WTC11 (cell line): ENCODE measurements at regions not wholly inside any gene's neighbourhood (a gene's known extent, or its start where the extent isn't known, plus 50 kb on each side); places are given as distances from the start of the nearest gene placed in this dataset.

Experiments used
- AFF4 ChIP-seq: sonication (generic); formaldehyde crosslinking; IDR thresholded peaks from 2 replicates; pipeline ENCODE4 v1.8.1; 2023; ENCODE audit warnings: mild to moderate bottlenecking, missing genetic modification reagents, borderline replicate concordance
- ATF2 ChIP-seq: sonication (generic); formaldehyde crosslinking; IDR thresholded peaks from 2 replicates; pipeline ENCODE4 v1.8.1; 2022; ENCODE audit warnings: low read depth, missing genetic modification reagents, borderline replicate concordance
- CREB1 ChIP-seq: sonication (generic); formaldehyde crosslinking; IDR thresholded peaks from 2 replicates; pipeline ENCODE4 v1.8.0; 2023; ENCODE audit warnings: mild to moderate bottlenecking, missing genetic modification reagents
- CREM ChIP-seq: sonication (generic); formaldehyde crosslinking; IDR thresholded peaks from 2 replicates; pipeline ENCODE4 v1.8.1; 2022; ENCODE audit warnings: mild to moderate bottlenecking, missing genetic modification reagents, moderate library complexity
- CTCF ChIP-seq: fragments of 200-600 bp; IDR thresholded peaks from 2 replicates; pipeline ENCODE4 v1.8.0; 2022; ENCODE audit warnings: antibody characterized with exemption
- ETV6 ChIP-seq: sonication (generic); formaldehyde crosslinking; IDR thresholded peaks from 2 replicates; pipeline ENCODE4 v1.8.1; 2022; ENCODE audit warnings: mild to moderate bottlenecking, missing genetic modification reagents
- FOXK1 ChIP-seq: sonication (generic); formaldehyde crosslinking; IDR thresholded peaks from 2 replicates; pipeline ENCODE4 v1.8.0; 2022; ENCODE audit warnings: mild to moderate bottlenecking, moderate library complexity, missing genetic modification reagents
- TCF7 ChIP-seq: sonication (generic); formaldehyde crosslinking; IDR thresholded peaks from 2 replicates; pipeline ENCODE4 v1.8.0; 2022; ENCODE audit warnings: mild to moderate bottlenecking, low read depth, missing genetic modification reagents, moderate library complexity
- ZNF138 ChIP-seq: sonication (generic); formaldehyde crosslinking; conservative IDR thresholded peaks from 2 replicates; pipeline ENCODE4 v1.8.1; 2022; ENCODE audit warnings: mild to moderate bottlenecking, moderate library complexity, missing genetic modification reagents

- TF ChIP-seq CTCF = no peak
- no peak for TF ChIP-seq CREM
- no peak for TF ChIP-seq AFF4 (CRISPR knock-in tag)
- no peak for TF ChIP-seq CREB1 (CRISPR knock-in tag)
- TF ChIP-seq TCF7 (CRISPR knock-in tag) = no peak
- no peak for TF ChIP-seq FOXK1 (CRISPR knock-in tag)
- no peak for TF ChIP-seq ATF2 (CRISPR knock-in tag)
- TF ChIP-seq ZNF138 (CRISPR knock-in tag) = no peak
- TF ChIP-seq ETV6 (CRISPR knock-in tag) = no peak
Measured at GRCh38 chr10:50987934-50988333, 86.4 kb upstream of the PRKG1 start.
